Ecto neural progenitor cell (in vitro differentiated cells): ENCODE measurements at regions not wholly inside any gene's neighbourhood (a gene's known extent, or its start where the extent isn't known, plus 50 kb on each side); places are given as distances from the start of the nearest gene placed in this dataset.
A peak's percentile ranks its signal among the peaks of the same experiment; 100 is the strongest.
"Not testable (repeated sequence)": the region's sequence is repeated elsewhere in the genome, so short reads cannot be mapped to it uniquely, and the experiment has no call there.

ENCODE experiments used
- DNase-seq: peaks from one replicate; pipeline ENCODE4 v3.0.0-alpha.2; 2018; ENCODE audit warnings: low spot score

DNA sequence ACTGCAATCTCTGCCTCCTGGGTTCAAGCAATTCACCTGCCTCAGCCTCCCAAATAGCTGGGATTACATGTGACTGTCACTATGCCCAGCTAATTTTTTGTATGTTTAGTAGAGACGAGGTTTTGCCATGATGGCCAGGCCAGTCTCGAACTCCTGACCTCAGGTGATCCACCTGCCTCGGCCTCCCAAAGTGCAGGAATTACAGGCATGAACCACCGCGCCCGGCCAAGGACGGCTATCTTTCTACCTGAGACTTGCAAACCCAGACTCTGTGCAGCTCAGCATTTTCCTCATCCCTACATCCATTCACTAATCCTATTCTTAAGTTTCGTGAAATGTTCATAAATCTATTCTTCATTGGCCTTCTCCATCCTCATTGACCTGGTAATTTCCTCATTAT, 330.0 kb downstream of the ANTXR2 start:
- no peak for DNase-seq

DNA sequence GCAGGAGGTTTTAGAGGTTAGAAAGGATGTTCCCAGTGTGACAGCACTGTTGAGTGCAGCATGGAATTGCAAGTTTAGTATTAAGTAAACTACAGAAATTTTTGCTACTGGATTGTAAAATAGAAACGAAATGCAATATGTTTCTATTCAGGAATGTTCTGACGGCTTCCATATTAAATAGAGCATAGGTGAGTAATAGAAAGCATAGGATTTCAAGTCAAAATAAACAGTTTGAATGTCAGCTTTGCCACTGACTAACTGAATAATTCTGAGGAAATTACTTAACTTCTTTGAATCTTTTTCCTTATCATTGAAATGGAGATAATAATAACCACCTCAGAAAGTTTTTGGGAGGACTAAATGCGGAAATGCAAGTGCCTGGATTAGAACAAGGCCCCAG, 331.9 kb upstream of the GK2 start:
- no peak for DNase-seq

DNA sequence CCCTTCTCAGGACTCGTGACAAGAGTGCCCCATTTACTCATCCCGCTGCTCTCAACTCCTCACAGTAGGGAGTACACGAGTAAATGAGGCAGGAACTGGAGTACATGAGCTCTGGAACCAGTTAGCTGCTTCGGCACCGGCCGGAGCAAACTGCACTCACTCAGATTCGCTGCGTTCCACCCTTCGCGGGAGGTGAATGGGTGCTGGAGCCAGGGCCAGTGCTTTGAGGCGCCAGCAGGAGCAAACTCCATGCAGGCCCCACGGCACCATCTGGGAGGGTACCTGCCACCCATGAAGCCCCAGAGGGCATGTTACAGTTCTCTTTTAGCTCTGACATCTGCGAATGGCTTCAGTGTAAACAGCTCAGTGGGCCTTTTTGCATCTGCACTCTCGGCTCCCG, 315.5 kb upstream of the GK2 start:
- DNase-seq = peak; percentile 53

DNA sequence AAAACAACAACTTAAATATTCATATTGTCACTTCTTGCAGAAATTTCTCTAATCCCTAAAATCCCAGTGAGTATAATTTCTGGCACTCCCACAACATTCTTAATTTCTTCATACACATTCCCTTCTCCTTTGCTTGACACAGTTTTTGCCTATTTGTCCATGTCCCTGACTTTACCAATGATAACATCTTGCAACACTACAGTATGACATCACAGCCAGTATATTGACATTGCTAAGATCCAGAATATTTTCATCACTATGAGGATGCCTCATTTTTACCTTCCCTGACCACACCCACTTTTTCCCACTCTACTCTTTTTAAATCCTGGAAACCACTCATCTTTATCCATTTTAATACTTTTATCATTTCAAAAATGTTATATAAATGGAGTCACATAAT, 292.3 kb upstream of the GK2 start:
- no peak for DNase-seq

DNA sequence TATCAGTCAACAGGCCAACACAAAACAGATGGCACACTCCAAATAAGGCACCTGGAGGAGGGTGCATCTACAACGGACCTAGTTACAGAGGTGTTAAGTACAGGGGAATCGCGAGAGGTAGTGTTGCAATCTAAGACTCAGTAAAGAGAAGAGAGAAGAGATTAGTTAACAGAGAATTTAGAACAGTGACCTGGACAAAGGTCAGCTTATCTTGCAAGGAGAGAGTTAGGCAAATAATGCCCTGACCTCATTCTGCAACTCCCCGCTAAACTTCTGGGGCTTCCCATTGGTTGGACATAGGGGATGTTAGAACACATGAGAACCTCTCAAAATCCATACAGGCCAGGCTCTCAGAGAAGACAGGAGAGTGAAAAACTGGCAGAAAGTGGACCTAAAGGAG, 289.4 kb upstream of the GK2 start:
- no peak for DNase-seq

DNA sequence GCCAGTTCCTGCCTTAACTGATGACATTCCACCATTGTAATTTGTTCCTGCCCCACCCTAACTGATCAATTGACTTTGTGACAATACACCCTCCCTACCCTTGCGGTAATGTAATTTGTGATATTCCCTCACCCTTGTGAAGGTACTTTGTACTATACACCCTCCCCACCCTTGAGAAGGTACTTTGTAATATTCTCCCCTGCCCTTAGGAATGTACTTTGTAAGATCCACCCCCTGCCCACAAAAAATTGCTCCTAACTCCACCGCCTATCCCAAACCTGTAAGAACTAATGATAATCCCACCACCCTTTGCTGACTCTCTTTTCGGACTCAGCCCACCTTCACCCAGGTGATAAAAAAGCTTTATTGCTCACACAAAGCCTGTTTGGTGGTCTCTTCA, 288.5 kb upstream of the GK2 start:
- DNase-seq = not testable (repeated sequence)

DNA sequence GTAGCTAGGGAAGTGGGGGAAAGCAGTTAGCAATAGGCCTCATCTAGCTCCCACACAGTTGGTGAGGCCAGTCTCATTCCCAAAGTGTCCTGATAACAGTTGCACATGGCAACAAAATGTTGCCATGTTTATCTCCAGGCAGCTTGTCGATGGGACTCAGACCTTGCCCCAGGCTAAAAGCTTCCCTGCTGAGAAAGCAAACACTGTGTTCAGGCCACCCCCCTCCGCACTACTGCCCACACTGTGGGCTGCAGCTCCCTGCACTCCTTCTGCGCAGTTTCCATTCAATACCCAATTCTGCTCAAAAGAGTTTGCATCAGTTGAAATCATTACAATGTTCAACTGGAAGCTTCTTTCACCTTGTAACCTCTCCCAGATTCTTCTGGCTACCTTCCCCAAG, 287.8 kb upstream of the GK2 start:
- no peak for DNase-seq

DNA sequence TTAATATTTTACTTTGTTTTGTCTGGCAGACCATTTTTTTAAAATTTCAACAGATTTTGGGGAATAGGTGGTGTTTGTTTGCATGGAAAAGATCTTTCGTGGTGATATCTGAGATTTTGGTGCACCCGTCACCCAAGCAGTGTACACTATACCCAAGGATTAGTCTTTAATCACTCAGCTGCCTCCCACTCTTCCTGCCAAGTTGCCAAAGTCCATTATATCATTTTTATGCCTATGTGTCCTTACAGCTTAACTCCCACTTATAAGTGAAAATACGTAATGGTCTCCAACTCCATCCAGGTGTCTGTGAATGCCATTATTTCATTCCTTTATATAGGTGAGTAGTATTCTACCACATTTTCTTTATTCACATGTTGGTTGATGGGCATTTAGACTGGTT, 281.7 kb upstream of the GK2 start:
- no peak for DNase-seq

DNA sequence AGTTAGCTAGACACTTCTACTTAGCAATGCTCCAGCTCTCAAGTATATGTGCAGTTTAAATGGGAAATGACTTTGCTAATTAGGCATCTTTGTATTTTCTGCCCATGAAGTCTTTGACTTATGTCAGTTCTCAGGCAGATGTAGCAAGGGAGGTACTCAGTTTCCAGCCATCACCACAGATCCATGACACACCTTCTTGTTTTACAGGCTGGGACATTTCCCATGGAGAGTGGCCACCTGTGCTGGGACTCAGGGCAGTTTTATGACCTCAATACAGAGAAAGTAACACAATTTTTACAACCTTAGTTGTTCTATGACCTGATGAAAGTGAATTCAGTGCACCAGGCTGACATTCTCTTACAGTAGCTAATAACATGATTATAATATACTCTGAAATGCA, 280.7 kb upstream of the GK2 start:
- no peak for DNase-seq

DNA sequence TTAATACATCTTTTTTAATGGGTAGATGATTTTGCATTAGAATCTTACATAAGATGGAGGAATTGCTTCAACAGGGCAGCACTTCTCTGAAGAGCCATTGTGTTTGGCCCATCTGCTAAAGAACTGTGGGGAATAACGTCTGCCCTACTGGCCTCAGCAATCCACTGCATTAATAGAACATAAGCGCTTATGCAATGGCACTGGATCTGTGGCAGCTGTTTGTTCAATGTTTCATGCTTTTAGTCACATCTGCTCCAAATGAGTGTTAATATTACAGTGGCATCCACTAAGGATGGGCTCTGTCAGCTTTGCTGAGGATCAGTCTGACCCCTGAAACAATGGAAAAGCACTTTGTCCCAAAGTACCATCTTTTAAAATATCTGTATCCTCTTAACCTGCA, 279.0 kb upstream of the GK2 start:
- DNase-seq = no peak

DNA sequence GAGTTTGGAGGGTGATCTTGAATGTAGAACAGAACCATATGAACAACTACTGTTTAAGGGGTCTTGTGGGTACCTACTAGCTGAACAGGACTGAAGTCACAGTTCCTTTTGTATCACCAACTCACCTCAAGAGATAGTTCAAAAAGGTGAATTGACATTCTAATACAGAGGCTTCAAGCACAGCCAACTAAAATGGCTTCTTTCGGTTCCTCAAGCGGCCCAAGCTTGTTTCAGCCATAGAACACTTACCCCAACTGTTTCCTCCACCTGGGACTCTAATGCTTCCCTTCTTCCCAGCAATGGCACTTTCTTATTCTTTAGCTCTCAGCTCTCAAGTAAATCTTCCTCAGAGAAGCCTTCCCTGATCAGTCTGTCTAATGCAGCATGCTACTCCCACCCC, 277.5 kb upstream of the GK2 start:
- no peak for DNase-seq

DNA sequence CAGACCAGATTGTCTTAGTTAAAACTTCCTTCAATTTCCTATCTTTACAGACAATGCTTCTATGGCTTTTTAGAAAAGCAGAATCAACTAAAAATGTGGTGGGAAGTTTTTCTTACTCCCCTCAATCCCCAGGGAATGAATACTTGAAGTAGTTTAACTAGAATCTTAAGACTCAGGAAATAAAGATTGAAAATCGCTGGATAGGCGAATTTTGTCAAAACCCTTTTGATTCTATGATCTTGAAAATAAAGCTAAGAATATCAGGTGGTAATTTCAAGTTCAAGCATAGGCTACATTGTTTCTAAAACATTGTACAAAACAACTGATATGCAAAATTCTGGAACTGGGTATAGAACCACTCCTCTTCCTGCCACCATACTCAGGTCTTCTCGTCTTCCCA, 276.5 kb upstream of the GK2 start:
- no peak for DNase-seq

DNA sequence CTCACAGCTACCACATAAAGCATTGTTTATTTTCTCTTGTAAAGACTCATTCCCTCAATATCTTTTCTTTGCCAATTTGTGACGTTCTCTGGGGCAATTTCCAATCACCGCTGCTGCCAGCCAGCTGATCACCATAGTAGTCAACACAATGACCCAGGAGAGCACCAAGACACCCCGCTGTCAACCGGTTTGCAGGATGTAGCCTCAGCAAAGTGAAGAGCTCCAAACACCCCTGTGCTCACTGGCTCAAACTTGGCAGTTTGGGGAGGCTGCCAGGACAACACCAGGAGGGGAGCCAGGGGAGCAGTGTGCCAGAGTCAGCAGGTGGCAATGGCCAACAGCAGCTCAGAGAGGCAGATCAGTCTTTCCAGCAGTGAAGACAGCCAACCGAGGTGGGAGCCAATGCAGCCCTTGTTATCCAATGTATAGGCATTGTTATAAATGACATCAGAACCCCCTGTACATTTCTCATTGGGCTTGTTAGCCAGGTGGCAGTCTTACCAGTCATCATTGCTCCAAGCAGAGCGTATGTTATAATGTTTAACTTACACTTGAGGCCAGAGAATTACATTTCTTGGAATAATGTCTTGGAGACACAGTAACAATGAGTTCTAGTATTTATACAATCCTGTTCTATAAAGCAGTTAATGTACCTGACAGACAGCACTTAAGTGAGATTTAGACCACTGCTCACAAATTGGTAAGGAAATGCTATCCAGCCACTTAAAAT, 274.9 kb upstream of the GK2 start:
- no peak for DNase-seq

DNA sequence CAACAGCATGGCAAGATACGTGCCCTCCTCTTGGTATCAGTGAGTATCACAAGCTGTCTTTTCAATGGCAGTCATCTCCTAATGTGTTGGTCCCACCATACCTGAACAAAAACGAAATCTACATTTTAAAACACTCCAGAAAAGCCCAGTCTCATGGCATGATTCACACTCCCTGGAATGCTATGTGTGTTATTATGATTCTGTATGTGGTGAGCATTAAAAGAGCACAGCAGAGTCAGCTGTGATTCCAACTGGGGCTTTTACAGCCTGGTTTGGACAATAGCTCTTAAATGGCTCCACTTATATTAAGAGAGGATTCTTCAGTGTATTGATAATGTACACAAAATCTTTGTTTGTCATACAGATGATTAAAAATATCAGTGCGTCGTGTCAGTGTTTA, 274.1 kb upstream of the GK2 start:
- DNase-seq = no peak

DNA sequence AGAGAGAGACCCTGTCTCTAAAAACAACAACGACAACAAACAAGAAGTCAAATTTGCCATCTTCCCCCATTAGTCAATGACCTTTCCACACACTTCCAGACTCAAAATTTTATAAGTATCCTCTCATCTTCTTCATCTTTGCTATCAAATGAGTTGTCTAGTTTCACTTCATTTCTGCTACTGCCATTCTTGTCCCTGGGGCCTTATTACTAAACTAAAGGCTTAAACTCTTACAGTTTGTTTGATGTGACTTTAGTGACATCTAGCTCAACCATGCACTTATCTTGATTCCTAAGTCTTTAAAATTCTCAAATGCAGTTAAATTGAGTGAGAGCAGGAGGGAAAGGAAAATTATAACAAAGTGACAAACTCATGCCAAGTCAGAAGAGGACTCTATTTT, 271.8 kb upstream of the GK2 start:
- no peak for DNase-seq

DNA sequence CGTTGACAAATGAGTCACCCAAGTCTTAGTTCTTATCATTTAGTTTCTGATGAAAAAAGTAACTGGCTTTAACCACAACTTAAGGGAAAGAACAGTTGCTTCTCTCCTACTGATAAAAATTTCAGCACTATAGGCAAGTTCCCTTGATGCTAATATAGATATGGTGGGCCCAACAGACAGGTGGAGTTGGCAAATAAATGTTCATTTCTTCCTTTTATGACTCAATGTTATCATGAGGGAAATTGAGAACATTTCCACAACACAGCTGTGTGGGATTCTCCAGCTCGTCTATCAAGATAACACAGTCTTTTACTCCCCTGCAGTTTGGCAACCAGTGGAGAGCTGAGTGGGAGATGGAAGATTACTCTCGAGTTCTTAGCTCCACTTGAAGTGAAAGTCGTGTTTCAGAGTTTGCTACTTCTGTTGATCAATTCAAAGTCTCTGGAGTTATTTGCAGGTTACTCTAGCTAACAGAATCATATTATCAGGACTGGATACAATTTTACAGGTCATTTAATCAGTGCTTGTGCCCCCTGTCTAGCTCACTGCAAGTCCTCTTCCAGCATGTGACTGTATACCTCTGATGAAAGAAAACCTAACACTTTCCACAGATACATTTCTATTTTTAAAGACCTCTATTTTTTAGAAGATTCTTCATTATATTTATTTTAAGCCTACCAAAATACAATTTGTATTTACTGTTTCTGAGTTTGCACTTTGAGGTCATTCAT, 270.6 kb upstream of the GK2 start:
- no peak for DNase-seq

DNA sequence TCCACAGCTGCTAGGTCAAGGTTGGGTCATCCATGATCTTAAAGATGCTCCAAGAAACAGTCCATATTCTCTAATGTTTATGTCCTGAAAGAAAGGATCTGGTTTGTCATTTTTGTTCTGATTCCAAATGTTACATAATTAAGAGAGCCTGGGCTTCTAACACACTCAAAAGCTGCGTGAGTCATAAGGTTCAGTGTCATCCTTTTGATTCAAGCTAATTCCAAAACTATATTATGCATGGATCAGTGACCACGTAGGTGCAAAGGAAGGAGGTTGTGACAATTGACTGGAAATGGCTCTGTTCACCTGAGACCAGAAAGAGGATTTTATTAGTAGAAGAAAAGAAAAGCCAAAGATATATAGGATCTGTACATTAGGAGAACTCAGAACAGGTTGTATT, 268.7 kb upstream of the GK2 start:
- DNase-seq = no peak

DNA sequence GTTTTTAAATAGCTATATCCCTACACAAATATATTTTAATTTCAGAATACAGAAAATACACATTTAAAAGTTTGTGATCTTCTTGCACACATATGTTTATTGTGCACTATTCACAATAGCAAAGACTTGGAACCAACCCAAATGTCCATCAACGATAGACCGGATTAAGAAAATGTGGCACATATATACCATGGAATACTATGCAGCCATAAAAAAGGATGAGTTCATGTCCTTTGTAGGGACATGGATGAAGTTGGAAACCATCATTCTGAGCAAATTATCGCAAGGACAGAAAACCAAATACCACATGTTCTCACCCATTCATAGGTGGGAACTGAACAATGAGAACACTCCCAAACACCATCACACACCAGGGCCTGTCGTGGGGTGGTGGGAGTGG, 266.9 kb upstream of the GK2 start:
- DNase-seq = not testable (repeated sequence)

DNA sequence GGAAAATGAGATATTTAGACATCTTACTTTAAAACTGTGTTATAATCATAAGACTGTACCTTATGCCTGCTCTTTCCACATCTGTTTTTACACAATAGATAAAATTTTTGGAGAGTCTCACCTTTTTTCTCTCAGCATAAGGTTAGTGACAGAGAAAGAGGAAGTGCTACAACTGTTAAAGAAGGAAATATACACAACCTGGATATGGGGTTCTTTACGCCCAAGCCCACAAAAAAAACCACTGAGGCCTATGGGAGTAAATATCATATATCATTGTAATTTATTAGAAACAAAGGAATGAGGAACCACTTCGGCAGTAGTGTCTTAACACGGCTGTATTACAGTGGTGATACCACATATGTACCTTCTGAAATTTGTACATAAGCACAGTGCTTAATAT, 265.9 kb upstream of the GK2 start:
- DNase-seq = no peak

DNA sequence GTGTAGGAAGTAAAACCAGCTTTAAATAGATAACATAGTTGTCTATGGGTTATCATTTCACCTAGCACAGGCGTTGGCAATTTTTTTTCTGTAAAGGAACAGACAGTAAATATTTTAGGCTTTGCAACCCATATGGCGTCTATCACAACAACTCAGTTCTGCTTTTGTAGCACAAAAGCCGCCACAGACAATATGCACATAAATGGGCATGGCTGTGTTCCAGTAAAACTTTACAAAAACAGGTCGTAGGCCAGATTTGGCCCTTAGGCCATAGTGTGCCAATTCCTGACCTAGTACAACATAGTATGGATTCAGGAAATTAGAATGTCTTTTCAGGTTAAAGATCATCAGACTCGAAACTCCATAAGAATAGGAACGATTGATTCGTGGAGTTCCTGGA, 265.3 kb upstream of the GK2 start:
- DNase-seq = no peak

DNA sequence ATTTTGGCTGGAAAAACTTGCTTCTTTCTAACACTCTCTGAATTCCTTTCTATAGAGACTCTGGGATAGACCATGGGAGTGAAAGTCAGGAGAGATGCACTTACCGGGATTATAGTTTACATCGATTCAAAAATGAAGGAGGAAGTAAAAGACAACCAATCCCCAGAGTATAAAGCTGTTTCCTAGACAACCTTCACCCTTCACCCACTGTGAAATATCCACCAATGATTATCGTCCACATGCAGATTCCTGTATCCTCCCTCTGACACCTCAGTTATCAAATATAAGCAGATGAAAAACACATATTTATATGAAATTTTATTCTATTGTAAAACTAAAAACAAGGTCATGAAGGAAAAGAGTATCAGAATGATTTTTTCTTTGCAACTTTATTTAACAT, 258.8 kb upstream of the GK2 start:
- DNase-seq = no peak

DNA sequence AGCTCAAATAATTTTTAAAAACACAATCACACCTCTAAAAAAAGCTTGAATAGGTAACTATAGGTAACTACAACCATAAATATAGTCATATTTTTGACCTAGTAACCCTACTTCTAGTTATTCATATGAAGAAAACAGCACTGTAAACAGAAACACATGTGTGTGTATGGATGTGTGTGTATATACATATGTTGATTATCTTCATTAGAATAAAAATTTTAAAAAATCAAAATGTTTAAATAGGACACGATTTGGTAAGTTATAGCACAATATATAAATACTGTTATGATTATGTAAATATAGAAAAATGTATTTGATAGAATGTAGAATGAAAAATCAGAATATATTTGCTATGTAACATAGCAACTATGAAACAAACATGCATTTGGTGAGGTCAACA, 258.1 kb upstream of the GK2 start:
- no peak for DNase-seq

DNA sequence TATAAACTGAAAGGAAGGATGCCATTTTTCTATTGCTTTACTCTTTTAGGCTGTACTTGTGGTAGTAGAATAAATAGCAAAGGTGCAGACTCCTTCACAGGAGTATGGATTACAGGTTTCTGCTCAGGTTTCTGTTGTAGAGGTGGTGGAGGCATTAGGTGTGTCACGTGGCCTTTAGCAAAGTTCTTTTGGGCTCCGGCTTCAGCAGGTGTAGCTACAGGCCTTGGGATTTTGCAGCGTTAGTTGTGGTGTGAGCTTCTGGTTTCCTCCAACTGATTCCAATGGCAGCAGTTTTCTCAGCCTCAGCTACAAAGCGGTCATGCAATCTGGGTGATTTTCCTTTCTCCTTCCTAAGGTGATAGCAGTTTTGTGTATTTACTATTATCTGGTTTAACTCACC, 255.8 kb upstream of the GK2 start:
- no peak for DNase-seq

DNA sequence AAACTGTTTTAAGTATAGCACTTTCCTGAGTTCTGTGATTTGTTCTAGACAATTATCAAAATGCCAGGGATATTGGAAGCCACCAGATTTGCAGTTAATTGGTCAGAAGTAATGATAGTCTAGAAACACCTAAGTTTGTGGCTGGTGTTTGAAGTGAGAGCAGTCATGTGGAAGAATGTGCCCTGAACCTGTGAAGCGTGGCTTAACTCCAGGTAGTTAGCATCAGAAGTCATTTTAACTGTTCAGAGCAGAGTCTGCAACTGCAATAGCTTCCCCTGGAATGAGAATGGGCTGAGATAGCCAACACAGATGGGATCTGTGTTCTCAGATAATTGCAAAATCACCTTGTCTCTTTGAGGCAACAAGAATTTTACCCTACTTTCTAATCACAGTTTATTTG, 255.1 kb upstream of the GK2 start:
- no peak for DNase-seq
